Jurkat, Clone E6-1 (cell line): ENCODE measurements at regions not wholly inside any gene's neighbourhood (a gene's known extent, or its start where the extent isn't known, plus 50 kb on each side); places are given as distances from the start of the nearest gene placed in this dataset.
"Not testable (repeated sequence)": the region's sequence is repeated elsewhere in the genome, so short reads cannot be mapped to it uniquely, and the experiment has no call there.

Experiments used
- DNase-seq: peaks from one replicate; pipeline ENCODE4 v3.0.0-alpha.2; 2011; ENCODE audit warnings: low read depth, low spot score
- H3K4me3 ChIP-seq: 2 replicates; pipeline ENCODE4 v1.5.1; 2011; ENCODE audit warnings: mild to moderate bottlenecking, low read length, control low read depth, moderate library complexity

- no peak for DNase-seq
- no peak overlapping the region for H3K4me3 ChIP-seq
These were observed 186.8 kb downstream of the FAM181B start for GRCh38 chr11:82546661-82547557.

GRCh38 chr11:82539669-82540068 is 194.0 kb downstream of the FAM181B start:
- no peak for DNase-seq
- H3K4me3 ChIP-seq: no peak overlapping the region

- no peak overlapping the region for H3K4me3 ChIP-seq
- no peak for DNase-seq
These were observed 197.0 kb downstream of the FAM181B start for GRCh38 chr11:82536706-82537105.

- DNase-seq: no peak
- no peak overlapping the region for H3K4me3 ChIP-seq
These were observed 199.9 kb downstream of the FAM181B start for GRCh38 chr11:82533628-82534327.

GRCh38 chr11:82529936-82530335 is 203.7 kb downstream of the FAM181B start:
- no peak for DNase-seq
- H3K4me3 ChIP-seq: no peak overlapping the region

- DNase-seq: no peak
These were observed 206.5 kb downstream of the FAM181B start for GRCh38 chr11:82527081-82527584.

GRCh38 chr11:82523141-82523540 is 210.5 kb downstream of the FAM181B start:
- no peak overlapping the region for H3K4me3 ChIP-seq
- no peak for DNase-seq

More at GRCh38 chr11:82527081-82527584, 206.5 kb downstream of the FAM181B start:
- no peak overlapping the region for H3K4me3 ChIP-seq

- DNase-seq: no peak
- H3K4me3 ChIP-seq: no peak overlapping the region
These were observed 212.2 kb downstream of the FAM181B start for GRCh38 chr11:82521427-82521826.

GRCh38 chr11:82507288-82507687 is 226.4 kb downstream of the FAM181B start:
- no peak overlapping the region for H3K4me3 ChIP-seq
- no peak for DNase-seq

GRCh38 chr11:82505379-82505778 is 228.3 kb downstream of the FAM181B start:
- H3K4me3 ChIP-seq: no peak overlapping the region
- no peak for DNase-seq

GRCh38 chr11:82501174-82501573 is 232.5 kb downstream of the FAM181B start:
- not testable (repeated sequence) for H3K4me3 ChIP-seq, DNase-seq

GRCh38 chr11:82494988-82495432 is 238.7 kb downstream of the FAM181B start:
- DNase-seq: peak; percentile 27
- H3K4me3 ChIP-seq: no peak overlapping the region

GRCh38 chr11:82474876-82475275 is 258.8 kb downstream of the FAM181B start:
- no peak overlapping the region for H3K4me3 ChIP-seq
- DNase-seq: no peak

GRCh38 chr11:82465481-82465880 is 268.2 kb downstream of the FAM181B start:
- no peak for DNase-seq
- H3K4me3 ChIP-seq: no peak overlapping the region

- H3K4me3 ChIP-seq: no peak overlapping the region
- no peak for DNase-seq
These were observed 270.9 kb downstream of the FAM181B start for GRCh38 chr11:82462608-82463242.

- H3K4me3 ChIP-seq: no peak overlapping the region
These were observed 274.9 kb downstream of the FAM181B start for GRCh38 chr11:82458761-82459160.

GRCh38 chr11:82458147-82458546 is 275.5 kb downstream of the FAM181B start:
- no peak overlapping the region for H3K4me3 ChIP-seq
- DNase-seq: no peak

More at GRCh38 chr11:82458761-82459160, 274.9 kb downstream of the FAM181B start:
- DNase-seq: no peak

GRCh38 chr11:82450996-82451395 is 282.7 kb downstream of the FAM181B start:
- H3K4me3 ChIP-seq: no peak overlapping the region
- no peak for DNase-seq

- DNase-seq: no peak
- H3K4me3 ChIP-seq: no peak overlapping the region
These were observed 327.1 kb downstream of the FAM181B start for GRCh38 chr11:82406611-82407010.

- DNase-seq: no peak
- H3K4me3 ChIP-seq: no peak overlapping the region
These were observed 328.2 kb downstream of the FAM181B start for GRCh38 chr11:82405421-82405820.
